GM12875 (cell line): ENCODE measurements at regions not wholly inside any gene's neighbourhood (a gene's known extent, or its start where the extent isn't known, plus 50 kb on each side); places are given as distances from the start of the nearest gene placed in this dataset.

Experiments used
- H3K4me3 ChIP-seq: one replicate; pipeline ENCODE4 v1.5.1; 2011; ENCODE audit warnings: low read depth, low read length, control low read depth
- CTCF ChIP-seq: IDR thresholded peaks from 2 replicates; pipeline ENCODE4 v1.5.1; 2011; ENCODE audit warnings: low read depth, mild to moderate bottlenecking, control low read depth, inconsistent platforms, low read length, moderate library complexity, borderline replicate concordance; ENCODE audit not compliant: insufficient read depth

GRCh38 chr20:60894091-60894490 lies 358.0 kb upstream of the CDH4 start:
- TF ChIP-seq CTCF = no peak
- no peak overlapping the region for H3K4me3 ChIP-seq

DNA sequence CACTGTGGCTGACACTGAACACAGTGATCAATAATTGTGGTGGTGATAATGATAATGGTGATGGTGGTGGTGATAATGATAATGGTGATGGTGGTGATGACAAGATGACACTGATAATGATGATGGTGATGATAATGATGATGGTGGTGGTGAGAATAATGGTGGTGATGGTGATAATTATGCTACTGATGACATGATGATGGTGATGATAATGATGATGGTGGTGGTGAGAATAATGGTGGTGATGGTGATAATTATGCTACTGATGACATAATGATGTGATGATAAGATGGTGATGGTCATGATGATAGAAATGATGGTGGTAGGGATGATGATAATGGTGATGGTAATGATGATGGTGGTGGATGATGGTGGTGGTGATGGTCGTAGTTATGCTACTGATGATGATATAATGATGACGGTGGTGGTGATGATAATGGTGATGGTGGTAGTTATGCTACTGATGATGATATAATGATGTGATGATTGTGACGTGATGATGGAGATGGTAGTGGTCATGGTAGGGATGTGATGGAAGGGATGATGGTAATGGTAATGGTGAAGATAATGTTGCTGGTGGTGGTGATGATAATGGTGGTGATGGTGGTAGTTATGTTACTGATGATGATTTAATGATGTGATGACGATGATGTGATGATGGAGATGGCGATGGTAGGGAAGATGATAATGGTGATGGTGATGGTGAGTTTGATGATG lies 356.5 kb upstream of the CDH4 start:
- TF ChIP-seq CTCF = no peak
- H3K4me3 ChIP-seq = no peak overlapping the region

GRCh38 chr20:60897976-60898375 lies 354.1 kb upstream of the CDH4 start:
- TF ChIP-seq CTCF = no peak
- H3K4me3 ChIP-seq = no peak overlapping the region

GRCh38 chr20:60899320-60899719 lies 352.7 kb upstream of the CDH4 start:
- no peak overlapping the region for H3K4me3 ChIP-seq
- TF ChIP-seq CTCF = no peak

GRCh38 chr20:60900618-60901017 lies 351.4 kb upstream of the CDH4 start:
- H3K4me3 ChIP-seq = no peak overlapping the region
- no peak for TF ChIP-seq CTCF

DNA sequence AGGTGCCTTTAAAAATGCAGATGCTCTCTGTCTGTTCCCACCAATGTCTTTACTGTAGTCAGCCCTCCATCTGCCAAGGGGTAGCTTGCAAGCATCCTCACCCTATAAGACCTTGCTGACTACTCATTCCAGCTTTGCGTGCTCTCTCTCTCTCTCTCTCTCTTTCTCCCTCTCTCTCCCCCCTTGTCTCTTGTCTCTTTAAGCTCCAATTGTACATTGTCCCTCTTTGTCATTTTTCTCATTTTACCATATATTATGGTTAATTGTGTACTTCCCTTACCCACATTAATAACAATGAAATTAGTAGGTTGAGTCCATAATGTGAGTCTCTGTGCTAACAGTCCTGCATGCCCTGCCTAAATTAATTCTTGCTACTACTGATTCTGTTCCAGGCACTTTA lies 350.2 kb upstream of the CDH4 start:
- no peak overlapping the region for H3K4me3 ChIP-seq
- TF ChIP-seq CTCF = no peak

GRCh38 chr20:60903325-60903971 lies 348.6 kb upstream of the CDH4 start:
- H3K4me3 ChIP-seq = no peak overlapping the region
- TF ChIP-seq CTCF = no peak
